ENCODE measurements at regions not wholly inside any gene's neighbourhood (a gene's known extent, or its start where the extent isn't known, plus 50 kb on each side); places are given as distances from the start of the nearest gene placed in this dataset.

- DNase-seq, result peak; percentile 9
These were observed 222.3 kb downstream of the ETS1 start for GRCh38 chr11:128365044-128365443.

- DNase-seq, result peak; percentile 13
These were observed 225.8 kb downstream of the ETS1 start for GRCh38 chr11:128361451-128362020.

GRCh38 chr11:128359515-128359914 lies 227.8 kb downstream of the ETS1 start:
- DNase-seq, result no peak

- no peak for DNase-seq
These were observed 230.3 kb downstream of the ETS1 start for GRCh38 chr11:128357073-128357472.

GRCh38 chr11:128355558-128355957 lies 231.8 kb downstream of the ETS1 start:
- no peak for DNase-seq

GRCh38 chr11:128354476-128354875 lies 232.9 kb downstream of the ETS1 start:
- no peak for DNase-seq

- no peak for DNase-seq
These were observed 236.2 kb downstream of the ETS1 start for GRCh38 chr11:128351168-128351567.

GRCh38 chr11:128349650-128350299 lies 237.6 kb downstream of the ETS1 start:
- DNase-seq, result no peak

- no peak for DNase-seq
These were observed 240.6 kb downstream of the ETS1 start for GRCh38 chr11:128346804-128347203.

- DNase-seq, result no peak
These were observed 242.0 kb downstream of the ETS1 start for GRCh38 chr11:128345316-128345715.

GRCh38 chr11:128343870-128344269 lies 243.5 kb downstream of the ETS1 start:
- no peak for DNase-seq

- no peak for DNase-seq
These were observed 244.2 kb downstream of the ETS1 start for GRCh38 chr11:128343135-128343514.

GRCh38 chr11:128342511-128343134 lies 244.7 kb downstream of the ETS1 start:
- no peak for DNase-seq

- no peak for DNase-seq
These were observed 245.8 kb downstream of the ETS1 start for GRCh38 chr11:128341280-128342248.

GRCh38 chr11:128339792-128340191 lies 247.6 kb downstream of the ETS1 start:
- no peak for DNase-seq

- no peak for DNase-seq
These were observed 248.5 kb downstream of the ETS1 start for GRCh38 chr11:128338811-128339210.

GRCh38 chr11:128336203-128336602 lies 251.2 kb downstream of the ETS1 start:
- no peak for DNase-seq

- no peak for DNase-seq
These were observed 251.6 kb downstream of the ETS1 start for GRCh38 chr11:128335729-128336128.

- DNase-seq, result no peak
These were observed 252.9 kb downstream of the ETS1 start for GRCh38 chr11:128334311-128335044.

- no peak for DNase-seq
These were observed 256.0 kb downstream of the ETS1 start for GRCh38 chr11:128331317-128331716.

GRCh38 chr11:128330203-128330602 lies 257.2 kb downstream of the ETS1 start:
- DNase-seq, result no peak

- DNase-seq, result no peak
These were observed 258.3 kb downstream of the ETS1 start for GRCh38 chr11:128328955-128329551.

Data from OCI-M1 (cell line).